NCI-H2196 (cell line): ENCODE measurements at regions not wholly inside any gene's neighbourhood (a gene's known extent, or its start where the extent isn't known, plus 50 kb on each side); places are given as distances from the start of the nearest gene placed in this dataset.
"Not testable (repeated sequence)": the region's sequence is repeated elsewhere in the genome, so short reads cannot be mapped to it uniquely, and the experiment has no call there.

Experiments
- DNase-seq: peaks from one replicate; lab custom pipeline; 2025; ENCODE audit not compliant: unreplicated experiment; lab: John Stamatoyannopoulos, UW

DNA sequence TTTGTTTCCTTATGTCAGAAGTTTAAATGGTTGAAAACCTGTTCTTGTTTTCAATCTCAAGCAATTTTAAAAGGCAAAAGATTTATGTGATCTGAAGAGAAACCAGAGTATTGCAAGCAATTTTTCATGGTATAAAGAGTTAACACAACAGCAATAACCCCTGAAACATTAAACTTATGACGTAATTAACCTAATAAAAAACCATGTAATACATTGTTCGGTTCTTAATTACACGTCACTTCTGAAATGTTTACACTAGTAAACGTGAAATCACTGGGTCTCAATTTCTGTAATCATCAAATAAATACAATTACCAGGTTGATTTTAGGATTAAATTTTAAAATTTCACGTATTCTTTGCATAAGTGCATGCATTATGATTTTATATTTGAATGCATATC, 914.5 kb downstream of the NLGN4X start:
- DNase-seq = no peak

DNA sequence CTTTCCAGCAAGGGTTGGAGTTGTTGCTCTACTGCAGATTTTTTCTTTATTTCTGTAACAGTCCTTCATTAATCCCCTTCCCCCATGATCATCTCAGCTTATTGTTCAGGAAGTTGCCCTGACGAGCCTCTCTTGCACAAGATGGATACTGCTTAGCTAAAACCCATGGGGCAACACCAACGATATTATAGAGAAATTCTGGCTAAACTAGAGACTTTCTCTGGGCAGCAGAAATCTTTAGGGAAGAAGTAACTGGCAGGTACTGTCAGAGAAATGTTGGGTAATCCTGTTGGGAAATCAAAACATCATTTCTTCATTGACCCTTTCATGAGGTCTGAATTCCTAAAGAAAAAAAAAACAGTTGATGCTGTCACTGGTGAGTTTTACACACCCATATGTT, 921.3 kb downstream of the NLGN4X start:
- no peak for DNase-seq

DNA sequence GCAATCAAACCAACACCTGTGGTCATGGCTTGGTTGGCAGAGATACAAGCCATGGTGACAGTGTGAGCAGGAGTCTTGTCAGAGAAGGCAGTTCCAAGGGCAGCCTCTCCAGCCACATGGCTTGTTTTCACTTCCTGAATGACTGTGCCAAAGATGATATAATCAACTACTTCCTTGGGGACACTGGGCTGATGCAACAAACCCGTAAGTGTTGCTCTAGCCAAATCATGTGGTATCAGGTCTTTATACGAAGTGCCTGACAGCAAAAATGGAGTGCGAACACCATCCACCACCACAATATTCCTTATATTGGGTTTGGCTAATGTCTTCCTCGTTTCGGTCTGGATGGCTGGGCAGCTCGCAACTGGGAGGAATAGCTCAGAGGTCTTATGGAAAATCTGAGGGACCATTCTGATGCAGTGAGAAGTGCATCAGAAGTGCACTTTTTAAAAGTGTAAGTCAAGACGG, 922.0 kb downstream of the NLGN4X start:
- no peak for DNase-seq

DNA sequence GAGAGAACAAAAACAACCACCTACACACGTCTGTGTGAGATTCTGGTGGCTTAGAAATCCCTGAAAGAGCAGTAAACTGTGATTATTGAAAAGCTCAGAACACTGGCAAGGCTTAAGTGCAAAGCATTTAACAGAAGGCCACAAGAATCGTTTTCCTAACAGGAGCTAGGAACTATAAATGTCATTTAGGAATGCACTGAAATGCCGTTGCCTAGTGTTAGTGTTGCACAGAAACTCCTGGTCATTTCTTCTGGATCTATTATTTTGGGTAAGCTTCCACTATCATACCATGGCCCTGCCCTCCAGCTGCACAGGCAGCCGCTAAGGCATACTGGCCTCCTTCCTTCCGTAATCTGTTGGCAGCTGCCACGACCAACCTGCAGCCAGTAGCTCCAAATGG, 923.2 kb downstream of the NLGN4X start:
- DNase-seq = no peak

DNA sequence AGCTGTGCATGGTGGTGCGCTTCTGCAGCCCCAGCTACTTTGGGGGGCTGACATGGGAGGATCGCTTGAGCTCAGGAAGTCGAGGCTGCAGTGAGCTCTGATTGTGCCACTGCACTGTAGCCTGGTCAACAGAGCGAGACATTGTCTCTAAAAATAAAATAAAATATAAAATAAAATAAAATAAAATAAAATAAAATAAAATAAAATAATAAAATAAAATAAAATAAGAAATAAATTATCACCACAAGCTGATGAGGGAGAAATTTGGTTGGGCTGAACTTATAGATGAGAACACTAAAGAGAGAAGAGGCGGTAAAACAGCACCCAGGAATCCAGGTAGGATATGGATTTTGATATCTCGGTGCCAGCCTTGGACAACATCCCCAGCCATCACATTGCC, 933.7 kb downstream of the NLGN4X start:
- DNase-seq = no peak

DNA sequence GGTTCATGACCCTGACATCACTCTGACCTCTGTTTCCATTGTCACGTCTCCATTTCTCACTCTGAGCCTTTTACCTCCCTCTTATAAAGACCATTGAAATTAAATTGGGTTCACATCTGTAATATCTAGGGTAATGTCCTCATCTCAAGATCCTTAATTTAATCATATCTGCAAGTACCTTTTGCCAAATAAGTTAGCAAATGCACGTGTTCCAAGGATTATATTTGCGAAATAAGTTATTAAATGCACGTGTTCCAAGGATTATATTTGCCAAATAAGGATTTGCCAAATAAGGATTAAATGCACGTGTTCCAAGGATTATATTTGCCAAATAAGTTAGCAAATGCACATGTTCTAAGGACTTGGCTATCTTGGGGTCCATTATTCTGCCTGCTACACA, 938.0 kb downstream of the NLGN4X start:
- no peak for DNase-seq

DNA sequence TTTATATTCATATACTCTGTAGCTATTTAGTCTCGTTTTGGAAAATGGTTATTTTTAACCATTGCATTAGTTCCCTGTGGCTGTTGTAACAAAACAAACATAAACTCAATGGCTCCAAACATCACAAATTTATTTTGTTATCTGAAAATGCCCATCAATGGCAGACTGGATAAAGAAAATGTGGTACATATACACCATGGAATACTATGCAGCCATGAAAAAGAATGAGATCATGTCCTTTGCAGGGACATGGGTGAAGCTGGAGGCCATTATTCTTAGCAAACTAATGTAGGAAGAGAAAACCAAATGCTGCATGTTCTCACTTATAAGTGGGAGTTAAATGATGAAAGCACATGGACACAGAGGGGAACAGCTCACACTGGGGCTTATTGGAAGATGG, 938.7 kb downstream of the NLGN4X start:
- not testable (repeated sequence) for DNase-seq

DNA sequence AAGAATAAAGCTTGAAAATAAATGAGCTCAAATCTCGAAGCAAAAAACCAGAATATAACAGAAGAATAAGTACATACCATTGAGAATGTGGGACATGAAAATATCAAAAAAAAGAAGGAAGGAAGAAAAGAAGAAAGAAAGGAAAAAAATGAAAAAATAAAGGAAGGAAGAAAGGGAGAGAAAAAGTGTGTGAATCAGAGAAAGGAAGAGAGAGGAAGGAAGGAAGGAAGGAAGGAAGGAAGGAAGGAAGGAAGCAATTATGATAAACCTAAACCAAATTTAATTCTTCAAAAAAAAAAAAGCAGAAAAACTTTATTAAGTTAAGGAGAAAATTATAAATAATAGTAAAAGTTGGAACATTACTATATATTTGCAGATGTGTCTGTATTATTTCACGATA, 949.8 kb downstream of the NLGN4X start:
- no peak for DNase-seq

DNA sequence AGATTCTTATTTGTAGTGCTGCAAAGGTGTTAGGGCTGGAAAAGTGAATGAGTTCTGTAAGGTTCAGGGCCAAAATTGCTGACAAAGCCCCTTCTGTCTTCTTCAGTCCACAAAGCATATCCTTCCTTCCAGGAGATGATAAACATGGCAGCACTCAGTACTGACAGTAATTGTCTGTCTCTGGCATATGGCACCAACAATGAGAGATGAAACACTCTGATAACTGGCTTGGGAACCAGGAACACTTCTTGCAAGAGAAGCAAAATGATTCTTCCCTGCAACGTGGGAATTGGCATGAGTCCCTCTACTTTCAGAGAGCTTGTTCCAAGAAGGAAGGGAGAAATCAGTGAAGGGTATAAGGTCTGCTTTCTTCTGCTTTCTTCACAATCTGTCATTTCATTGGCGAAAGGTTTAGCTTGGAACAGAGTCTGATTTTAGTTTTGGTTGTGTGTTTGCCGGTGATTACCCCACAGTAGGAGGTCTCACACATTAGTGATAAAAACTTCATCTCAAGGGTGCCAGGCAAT, 963.3 kb downstream of the NLGN4X start:
- no peak for DNase-seq

DNA sequence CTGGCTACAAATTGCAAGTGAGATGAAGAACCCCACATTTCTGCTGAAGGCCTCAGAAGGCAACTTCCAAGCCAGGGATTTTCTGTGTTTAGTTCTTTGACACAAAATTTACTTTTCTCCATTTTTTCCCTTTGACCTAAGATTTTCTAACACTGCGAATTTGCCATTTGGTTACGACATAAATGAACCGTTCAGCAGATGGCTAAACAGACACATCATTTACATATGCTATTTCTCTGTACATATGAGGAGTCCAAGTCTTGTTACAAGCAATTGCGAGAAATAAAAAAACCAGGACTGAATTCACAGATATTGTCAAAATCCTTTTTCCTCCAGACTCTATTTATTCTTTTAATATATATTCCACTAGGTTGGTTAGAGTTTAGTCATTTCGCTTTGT, 978.6 kb downstream of the NLGN4X start:
- no peak for DNase-seq

DNA sequence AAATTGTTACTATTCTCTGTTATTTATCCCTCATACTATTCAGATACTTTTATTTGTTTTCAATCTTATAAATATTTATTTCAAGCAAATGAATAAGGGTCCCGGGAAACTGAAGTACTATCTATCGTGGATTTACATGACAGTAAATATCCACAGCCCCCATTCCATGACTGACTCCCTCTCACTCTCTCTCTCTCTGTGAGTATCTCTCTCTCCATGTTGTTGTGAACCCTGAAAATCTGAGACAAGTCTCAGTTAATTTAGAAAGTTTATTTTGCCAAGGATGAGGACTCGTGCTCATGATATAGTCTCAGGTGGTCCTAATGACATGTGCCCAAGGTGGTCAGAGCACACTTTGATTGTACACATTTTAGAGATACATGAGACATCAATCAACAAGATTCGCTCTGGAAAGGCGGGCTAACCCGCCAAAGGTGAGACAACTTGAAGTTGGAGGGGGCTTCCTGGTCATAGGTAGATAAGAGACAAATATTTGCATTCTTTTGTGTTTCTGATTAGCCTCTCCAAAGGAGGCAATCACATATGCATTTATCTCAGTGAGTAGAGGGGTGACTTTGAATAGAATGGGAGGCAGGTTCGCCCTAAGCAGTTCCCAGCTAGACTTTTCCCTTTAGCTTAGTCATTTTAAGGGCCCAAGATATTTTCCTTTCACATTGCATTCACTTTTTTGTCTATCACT, 986.4 kb downstream of the NLGN4X start:
- DNase-seq = no peak

DNA sequence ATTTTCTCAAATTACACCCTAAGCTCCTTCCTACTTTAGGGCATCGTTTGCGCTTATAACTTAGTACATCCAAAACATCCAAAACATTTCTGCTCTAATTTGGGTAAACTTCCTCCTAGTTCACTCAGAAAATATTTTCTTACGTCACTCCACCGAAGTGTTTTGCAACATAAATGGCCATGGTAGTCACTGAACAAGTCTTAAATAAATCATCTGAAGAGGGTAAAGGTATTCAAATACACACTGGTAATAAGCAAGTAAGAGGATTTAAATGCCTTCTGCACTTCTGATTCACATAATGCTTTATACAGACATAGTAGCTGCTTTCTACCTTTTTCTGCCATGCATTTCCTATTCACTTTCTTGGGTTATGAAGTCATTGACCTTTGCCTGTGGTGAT, 991.9 kb downstream of the NLGN4X start:
- DNase-seq = no peak

DNA sequence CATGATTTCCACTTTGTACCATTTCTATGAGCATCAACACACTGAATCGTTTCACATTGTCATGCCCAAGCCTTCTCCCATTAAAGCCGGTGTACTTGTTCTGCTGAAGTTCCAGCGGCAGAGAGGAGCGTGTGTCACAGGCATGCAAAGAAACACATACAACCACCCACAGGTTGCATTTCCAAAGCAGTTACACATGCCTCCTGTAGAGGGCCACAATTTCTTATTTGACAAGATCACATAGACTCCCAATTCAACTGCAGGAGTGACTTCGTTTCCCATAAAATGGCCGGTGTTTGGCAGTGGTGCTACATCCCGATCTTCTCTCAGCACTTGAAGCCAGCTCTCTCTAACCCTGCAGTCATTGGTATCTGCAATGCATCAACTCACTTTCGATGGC, 992.6 kb downstream of the NLGN4X start:
- DNase-seq = no peak

DNA sequence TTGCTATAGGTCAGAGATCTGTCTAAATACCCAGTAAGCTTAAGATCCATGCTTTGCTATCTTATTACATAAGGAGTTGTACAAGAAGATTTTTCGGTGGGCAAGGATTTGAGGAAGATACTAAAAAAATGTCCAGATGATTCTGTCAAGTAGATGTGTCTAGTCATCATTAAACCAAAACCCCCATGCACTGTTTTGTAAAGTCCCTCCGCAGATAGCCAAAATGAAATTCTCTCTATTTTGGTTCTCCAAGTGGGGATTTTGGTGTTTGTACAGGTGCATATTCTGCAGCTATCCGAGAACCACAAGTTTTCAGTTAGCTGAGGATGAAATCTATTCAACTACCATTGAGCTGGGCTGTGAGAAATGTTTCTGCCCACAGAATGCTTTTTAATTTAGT, 994.8 kb downstream of the NLGN4X start:
- DNase-seq = no peak

DNA sequence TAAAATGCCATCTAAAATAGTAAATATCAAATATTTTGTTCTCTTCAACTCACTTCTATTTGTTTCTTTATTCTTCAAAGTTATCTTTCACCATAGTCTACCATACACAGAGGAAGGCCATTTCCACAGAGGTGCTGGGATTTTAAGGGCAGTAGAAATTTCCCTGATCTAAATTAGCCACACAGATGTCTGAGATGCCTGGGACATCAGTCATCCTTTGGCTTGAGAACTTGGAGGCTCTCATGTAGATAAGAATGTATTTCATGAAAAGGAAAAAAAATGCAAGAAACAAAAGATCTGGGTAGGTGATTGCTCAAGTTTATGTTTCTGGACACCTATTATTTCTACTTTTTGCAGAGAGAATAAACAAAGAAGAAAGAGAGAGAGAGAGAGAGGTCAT, 1008.2 kb downstream of the NLGN4X start:
- DNase-seq = no peak

DNA sequence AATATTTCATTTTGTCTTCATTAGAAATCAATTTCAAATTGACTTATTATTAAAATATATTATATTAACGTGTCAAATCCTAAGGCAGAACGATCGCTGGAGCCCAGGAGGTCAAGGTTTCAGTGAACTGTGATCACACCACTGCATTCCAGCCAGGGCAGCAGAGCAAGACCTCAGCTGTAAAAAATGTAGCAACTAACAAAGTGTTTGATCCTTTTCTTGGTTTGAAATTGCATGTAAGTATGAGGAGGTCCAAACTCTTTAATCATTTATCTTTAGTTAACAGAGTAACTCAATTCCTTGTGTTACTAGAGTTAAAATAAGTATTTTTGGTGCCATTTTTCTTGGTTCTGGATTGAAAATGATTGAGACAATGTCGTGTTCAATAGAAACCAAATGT, 1033.9 kb downstream of the NLGN4X start:
- no peak for DNase-seq

DNA sequence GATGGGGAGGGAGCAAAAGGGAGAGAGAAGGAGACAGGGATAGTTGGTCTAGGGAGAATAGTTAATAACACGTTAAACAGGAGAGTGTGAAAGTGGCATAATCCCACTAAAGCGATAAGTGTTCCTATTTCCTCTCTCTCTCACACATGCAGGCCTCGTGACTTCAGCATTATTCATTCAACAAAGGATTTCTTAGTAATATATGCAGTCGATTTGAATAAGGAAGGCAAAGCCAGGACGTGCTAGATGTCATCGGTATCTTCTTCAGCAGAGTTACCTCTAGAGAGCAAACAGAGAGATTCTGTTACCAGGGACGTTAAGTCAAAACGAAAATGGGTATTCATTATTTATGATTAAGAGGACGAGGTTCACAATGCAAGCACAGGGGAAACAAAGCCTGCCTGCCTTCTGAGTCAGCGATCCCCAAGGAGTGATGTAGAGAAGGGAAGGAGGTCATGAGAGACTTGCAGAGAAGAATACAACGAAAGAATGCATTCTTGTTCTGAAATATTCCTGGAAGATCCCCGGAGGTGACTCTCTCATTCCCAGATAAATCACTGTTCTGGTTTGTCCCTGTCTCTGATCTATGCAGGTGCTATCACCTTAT, 1048.4 kb downstream of the NLGN4X start:
- DNase-seq = no peak

DNA sequence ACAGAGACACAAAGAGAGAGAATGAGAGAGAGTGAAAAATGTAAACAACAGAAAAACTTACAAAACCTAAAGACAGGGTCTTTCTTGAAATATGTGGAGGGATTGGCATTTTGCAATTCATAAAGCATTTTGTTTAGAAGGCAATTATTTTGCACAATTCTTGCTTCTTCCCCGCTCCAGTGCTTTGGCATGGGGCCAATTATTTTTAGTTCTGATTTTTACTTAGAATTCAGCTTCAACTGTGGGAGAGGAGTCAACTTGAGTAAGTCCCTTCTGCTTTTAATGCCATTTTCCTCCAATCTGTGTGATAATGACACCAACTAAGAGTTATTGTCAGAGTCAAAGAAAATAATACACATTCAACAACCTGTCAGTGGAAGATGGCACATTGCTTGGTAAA, 1051.9 kb downstream of the NLGN4X start:
- DNase-seq = no peak

DNA sequence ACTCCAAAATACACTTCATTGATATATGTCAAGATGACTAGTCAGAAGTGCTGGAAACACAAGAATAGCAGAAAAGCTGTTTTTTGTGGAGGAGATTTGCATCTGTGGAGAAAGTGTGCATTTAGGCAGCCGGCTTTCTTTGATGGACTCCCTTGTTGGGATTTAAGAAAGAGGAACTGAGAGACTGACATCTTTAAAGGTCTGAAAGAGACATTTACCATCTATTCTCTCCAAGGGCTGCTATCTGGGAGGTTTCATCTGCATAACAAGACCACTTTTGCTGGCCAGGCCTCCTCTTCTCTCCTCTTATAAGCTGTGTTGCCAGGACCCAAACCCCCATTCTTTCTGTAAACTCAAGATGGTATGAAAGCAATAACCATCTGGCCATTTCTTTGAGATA, 1065.0 kb downstream of the NLGN4X start:
- no peak for DNase-seq

DNA sequence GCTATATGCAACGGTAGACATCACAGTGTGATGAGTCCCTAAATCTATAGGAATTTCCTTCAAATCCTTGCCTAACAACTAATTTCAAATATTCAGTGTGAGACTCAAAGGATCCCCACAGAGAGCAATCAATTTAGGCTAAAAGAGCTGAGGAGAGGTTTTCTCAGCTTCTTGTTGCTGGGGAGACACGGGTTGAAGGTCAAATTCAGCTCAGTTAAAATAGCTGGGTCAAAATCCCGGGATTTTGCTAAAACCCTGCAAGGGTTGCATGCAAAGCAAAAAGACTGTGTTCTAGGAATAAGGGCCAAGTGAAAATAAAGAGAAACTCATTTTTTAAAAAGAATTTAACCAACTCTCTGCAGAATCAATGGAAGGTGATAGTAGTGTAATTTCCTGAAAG, 1073.4 kb downstream of the NLGN4X start:
- no peak for DNase-seq

DNA sequence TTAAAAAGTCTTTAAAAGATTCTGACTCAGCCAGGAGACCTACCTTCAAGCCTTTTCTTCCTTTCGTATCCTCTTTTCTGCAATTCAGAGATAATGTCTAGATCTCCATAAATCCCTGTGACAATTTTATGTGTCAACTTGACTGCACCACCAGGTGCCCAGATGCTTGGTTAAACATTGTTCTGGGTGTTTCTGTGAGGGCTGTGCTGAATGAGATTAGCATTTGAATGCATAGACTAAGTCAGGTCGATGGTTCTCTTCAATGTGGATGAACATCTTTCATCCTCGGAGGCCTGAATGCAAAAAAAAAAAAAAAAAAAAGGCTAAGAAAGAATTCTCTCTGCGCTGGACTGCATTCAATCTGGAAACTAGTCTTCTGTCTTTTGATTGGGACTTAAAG, 1082.7 kb downstream of the NLGN4X start:
- no peak for DNase-seq

DNA sequence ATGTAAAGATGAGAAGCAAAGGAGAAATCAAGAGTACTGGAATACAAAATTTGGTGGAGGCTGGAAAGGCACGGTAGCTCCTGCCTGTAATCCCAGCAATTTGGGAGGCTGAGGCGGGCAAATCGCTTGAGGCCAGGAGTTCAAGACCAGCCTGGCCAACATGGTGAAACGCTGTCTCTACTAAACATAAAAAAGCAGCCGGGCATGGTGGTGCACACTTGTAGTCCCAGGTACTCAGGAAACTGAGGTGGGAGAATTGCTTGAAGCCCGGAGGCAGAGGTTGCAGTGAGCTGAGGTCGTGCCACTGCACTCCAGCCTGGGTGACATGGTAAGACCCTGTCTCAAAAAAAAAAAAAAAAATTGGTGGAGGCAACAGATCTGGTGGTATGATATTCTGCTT, 1086.0 kb downstream of the NLGN4X start:
- DNase-seq = no peak

DNA sequence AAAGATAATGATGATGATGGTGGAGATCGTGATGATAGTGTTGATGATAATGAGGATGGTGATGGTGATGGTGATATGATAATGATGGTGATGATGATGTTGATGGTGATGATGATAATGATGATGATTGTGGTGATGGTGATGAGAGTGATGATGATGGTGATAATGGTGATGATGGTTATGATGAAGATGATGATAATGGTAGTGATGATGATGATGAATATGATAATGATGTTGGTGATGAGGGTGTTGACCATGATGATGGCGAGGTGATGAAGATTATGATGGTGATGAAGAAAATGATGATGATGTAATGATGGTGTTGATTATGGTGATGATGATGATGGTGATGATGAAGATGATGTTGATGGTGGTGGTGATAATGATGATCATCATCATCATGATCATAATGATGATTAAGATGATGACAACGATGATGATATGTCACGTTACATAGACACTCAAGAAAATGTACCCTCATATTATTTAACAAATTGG, 1106.4 kb downstream of the NLGN4X start:
- no peak for DNase-seq
